Esophagus squamous epithelium (tissue), 5 donors: ENCODE measurements at regions not wholly inside any gene's neighbourhood (a gene's known extent, or its start where the extent isn't known, plus 50 kb on each side); places are given as distances from the start of the nearest gene placed in this dataset.

ENCODE experiments used
- DNase-seq: peaks from one replicate; lab custom pipeline; 2025; lab: John Stamatoyannopoulos, UW
- H3K27ac ChIP-seq, 4 donors: fragments of 200-600 bp; sonication (generic); one replicate each; pipeline ENCODE4 v1.5.1; 2016 to 2019; ENCODE audit warnings: mild to moderate bottlenecking in 1 of 4
- H3K27me3 ChIP-seq, 4 donors: fragments of 200-600 bp; sonication (generic); 1 replicate in 3 of 4; 2 replicates in 1 of 4; pipeline versions ENCODE4 v1.5.1 to v1.6.0; 2017 to 2021; ENCODE audit warnings: antibody characterized with exemption in 1 of 4
- H3K36me3 ChIP-seq, 3 donors: fragments of 200-600 bp; sonication (generic); one replicate each; pipeline ENCODE4 v1.5.1; 2016 to 2019
- H3K4me1 ChIP-seq, 3 donors: fragments of 200-600 bp; sonication (generic); one replicate each; pipeline ENCODE4 v1.5.1; 2017 to 2019
- H3K4me3 ChIP-seq, 4 donors: fragments of 200-600 bp; sonication (generic); 1 replicate in 3 of 4; 2 replicates in 1 of 4; pipeline ENCODE4 v1.5.1; 2016 to 2019; ENCODE audit warnings: mild to moderate bottlenecking in 2 of 4, moderate library complexity in 1 of 4
- H3K9me3 ChIP-seq, 3 donors: fragments of 200-600 bp; sonication (generic); one replicate each; pipeline ENCODE4 v1.5.1; 2016 to 2019
- POLR2A ChIP-seq, 4 donors: fragments of 450-650 bp; IDR thresholded peaks; one replicate each; pipeline ENCODE4 v1.6.1; 2017; ENCODE audit warnings: antibody characterized with exemption in 4 of 4, mild to moderate bottlenecking in 4 of 4, moderate library complexity in 3 of 4
- WGBS, 2 donors: methylation state at CpG; one replicate each; pipeline ENCODE4 v1.1.5; 2018; 5-methylcytosine and 5-hydroxymethylcytosine counted together
- intact Hi-C: fragments of 100-400 bp; cut with DNase I; formaldehyde crosslinking; loops from one replicate; pipeline ENCODE4 v1.15.0; 2022
- small RNA-seq, 4 donors: library from RNA; depleted of rRNA; stranded (forward); fragments of <200 nt; gene quantifications; one replicate each; pipeline ENCODE3, GENCODE V24; 2016
- TF ChIP-seq, protein P1 (sequence below), 6 experiments: fragments of 450-650 bp in 4 of 6; fragments of 200-600 bp in 2 of 6; sonication (generic) in 2 of 6; IDR thresholded peaks; one replicate each; pipeline ENCODE4 v1.5.1; 2016 to 2019; ENCODE audit warnings: antibody characterized with exemption in 6 of 6, mild to moderate bottlenecking in 4 of 6, moderate library complexity in 4 of 6
- donor health status: DM: yes; HTN: yes; CAD: no.

DNA sequence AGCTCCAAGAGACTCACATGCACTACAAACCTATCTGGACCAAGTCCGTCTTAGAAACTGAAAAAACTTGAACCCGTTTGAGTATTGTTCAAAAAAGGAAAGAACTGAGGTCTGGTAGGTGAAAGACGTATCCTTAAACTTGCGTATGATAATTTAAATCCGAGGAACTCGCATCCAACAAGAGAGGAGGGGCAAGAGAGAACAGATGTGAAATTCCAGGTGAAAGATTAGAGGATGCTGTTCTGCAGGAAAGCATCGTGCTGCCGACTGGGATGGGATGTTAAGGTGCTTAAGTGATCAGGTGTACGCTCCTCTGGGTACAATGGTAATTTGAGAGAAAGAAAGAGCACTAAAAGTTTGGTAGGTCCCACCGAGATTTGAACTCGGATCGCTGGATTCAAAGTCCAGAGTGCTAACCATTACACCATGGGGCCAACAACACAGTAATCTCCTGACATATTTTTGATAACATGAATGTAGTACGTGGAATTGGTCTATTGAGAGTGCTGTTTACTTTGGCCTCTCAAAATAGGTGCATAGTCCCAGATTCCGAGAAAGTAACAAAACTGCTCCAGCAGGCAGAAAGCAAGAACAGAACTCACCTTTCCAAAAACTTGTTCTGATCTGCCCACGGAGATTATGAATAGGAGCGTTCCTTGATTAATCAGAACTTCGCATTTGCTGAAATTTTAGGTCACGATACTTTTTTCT lies 53.5 kb upstream of the BTN3A2 start:
- no peaks in the 10 kb centered on the region for H3K27me3 ChIP-seq
- H3K36me3 ChIP-seq: no peaks in the 10 kb centered on the region
- no peaks in the 10 kb centered on the region for H3K9me3 ChIP-seq
- intact Hi-C loops: no loop called here
- H3K4me1 ChIP-seq: peaks cover 0 to 33% (median 8%) of the 10 kb centered on the region in 3 donors
- peak overlapping the region; percentile 17 to 72 (median 50) for H3K4me3 ChIP-seq
- no peak for DNase-seq
- H3K27ac ChIP-seq: peak overlapping the region; percentile 48 to 75 (median 60)
- TF ChIP-seq, protein P1, sequence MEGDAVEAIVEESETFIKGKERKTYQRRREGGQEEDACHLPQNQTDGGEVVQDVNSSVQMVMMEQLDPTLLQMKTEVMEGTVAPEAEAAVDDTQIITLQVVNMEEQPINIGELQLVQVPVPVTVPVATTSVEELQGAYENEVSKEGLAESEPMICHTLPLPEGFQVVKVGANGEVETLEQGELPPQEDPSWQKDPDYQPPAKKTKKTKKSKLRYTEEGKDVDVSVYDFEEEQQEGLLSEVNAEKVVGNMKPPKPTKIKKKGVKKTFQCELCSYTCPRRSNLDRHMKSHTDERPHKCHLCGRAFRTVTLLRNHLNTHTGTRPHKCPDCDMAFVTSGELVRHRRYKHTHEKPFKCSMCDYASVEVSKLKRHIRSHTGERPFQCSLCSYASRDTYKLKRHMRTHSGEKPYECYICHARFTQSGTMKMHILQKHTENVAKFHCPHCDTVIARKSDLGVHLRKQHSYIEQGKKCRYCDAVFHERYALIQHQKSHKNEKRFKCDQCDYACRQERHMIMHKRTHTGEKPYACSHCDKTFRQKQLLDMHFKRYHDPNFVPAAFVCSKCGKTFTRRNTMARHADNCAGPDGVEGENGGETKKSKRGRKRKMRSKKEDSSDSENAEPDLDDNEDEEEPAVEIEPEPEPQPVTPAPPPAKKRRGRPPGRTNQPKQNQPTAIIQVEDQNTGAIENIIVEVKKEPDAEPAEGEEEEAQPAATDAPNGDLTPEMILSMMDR (IDR thresholded peaks at IDR 0.05): no peak
- TF ChIP-seq POLR2A (IDR thresholded peaks at IDR 0.05): no peak
- 3 to 5% methylated on average over 18 of the region's 18 CpGs for WGBS, 2 donors

DNA sequence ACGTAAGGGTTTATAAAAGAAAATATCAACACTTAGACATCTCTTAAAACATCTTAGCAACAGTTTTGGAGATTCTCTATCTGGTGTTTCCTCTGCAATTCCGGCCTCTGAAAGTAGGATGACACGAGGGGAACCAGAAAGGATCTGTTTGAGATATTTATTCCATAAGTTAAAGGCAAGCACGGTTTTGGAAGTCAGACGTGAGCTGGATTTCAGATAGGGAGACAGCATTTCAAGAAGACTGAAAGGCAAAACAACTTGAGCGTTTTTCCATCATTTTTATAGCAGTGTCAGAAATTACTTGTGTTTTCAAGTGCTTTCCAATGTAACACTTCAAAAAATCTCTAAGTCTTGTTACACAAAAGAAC lies 52.9 kb upstream of the BTN3A2 start:
- Histone ChIP-seq H3K36me3 (no peaks in the 10 kb centered on the region), H3K27me3 (no peaks in the 10 kb centered on the region), H3K4me3 (peak overlapping the region; percentile 17 to 72 (median 50)), H3K9me3 (no peaks in the 10 kb centered on the region), H3K4me1 (peaks cover 0 to 33% (median 8%) of the 10 kb centered on the region in 3 donors), H3K27ac (peak overlapping the region; percentile 48 to 75 (median 60))
- 1 to 3% methylated on average over 6 of the region's 6 CpGs for WGBS, 2 donors
- intact Hi-C loops: no loop called here
- TF ChIP-seq, protein P1 (IDR thresholded peaks at IDR 0.05): no peak
- TF ChIP-seq POLR2A (IDR thresholded peaks at IDR 0.05): no peak
- no peak for DNase-seq

DNA sequence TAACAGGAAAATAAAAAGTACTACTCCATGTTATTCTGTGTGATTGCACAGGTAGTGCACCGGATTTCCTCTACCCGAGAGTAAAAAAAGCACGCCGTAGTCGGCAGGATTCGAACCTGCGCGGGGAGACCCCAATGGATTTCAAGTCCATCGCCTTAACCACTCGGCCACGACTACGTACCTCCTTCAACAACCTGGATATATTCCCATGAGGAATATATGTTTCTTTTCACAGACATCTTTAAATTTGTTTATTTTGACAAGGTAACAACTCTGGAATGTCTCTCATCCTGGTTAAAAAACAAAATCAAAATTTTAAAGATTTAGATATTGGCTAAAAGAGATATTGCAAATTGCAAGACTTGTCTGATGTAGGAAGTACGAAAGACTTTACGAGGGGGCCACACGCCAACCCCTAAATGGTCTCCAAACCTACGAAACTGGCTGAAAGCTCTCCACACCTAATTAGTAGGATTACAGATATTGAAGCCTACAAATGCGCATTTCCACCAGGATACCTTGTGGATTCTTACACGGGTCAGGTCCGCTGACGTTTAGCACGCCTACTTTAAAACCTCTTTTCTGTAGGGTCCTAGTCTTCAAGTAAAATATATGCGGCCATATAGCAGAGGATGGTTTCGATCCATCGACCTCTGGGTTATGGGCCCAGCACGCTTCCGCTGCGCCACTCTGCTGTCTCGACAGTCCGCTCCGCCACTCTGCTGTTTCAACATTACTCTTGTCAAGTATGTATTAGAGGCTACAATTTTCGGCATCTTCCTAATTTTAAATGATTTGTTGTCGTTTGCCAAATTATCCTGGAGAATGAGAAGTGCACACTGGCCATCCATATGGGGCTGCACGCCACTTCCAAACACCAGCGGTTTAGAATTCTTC lies 52.2 kb upstream of the BTN3A2 start:
- Histone ChIP-seq H3K27ac (peak overlapping the region; percentile 48 to 75 (median 60)), H3K36me3 (no peaks in the 10 kb centered on the region), H3K4me3 (peak overlapping the region; percentile 37 to 72 (median 50)), H3K4me1 (peaks cover 0 to 33% (median 8%) of the 10 kb centered on the region in 3 donors), H3K9me3 (no peaks in the 10 kb centered on the region), H3K27me3 (peaks cover 0 to 5% (median 0%) of the 10 kb centered on the region in 4 donors)
- intact Hi-C loops: no loop called here
- DNase-seq: no peak
- WGBS, 2 donors: 0 to 1% methylated on average over 34 of the region's 34 CpGs
- TF ChIP-seq POLR2A (IDR thresholded peaks at IDR 0.05): no peak
- TF ChIP-seq, protein P1 (IDR thresholded peaks at IDR 0.05): no peak

Small RNA genes lying in the stretch of these regions (small RNA-seq; reads per million reads assigned to genes)
- gene AL031777.2 (0 reads per million in 4 donors), gene HIST1H2AD (0.42 to 2.3 (median 1.2) reads per million in 4 donors), gene HIST1H2APS3 (0 reads per million in 4 donors), gene HIST1H4G (0 reads per million in 4 donors), gene LARP1P1 (0 reads per million in 4 donors)
